Peyer's patch (tissue), 4 donors: ENCODE measurements at regions not wholly inside any gene's neighbourhood (a gene's known extent, or its start where the extent isn't known, plus 50 kb on each side); places are given as distances from the start of the nearest gene placed in this dataset.

Source experiments
- DNase-seq, 3 donors: peaks; one replicate each; pipeline ENCODE4 v3.0.0-alpha.2; 2017 to 2019
- H3K27ac ChIP-seq, 4 donors: fragments of 200-600 bp; sonication (generic); one replicate each; pipeline ENCODE4 v1.5.1; 2016 to 2019
- H3K27me3 ChIP-seq, 2 donors: fragments of 200-600 bp; sonication (generic); one replicate each; pipeline ENCODE4 v1.5.1; 2019
- H3K36me3 ChIP-seq, 3 donors: fragments of 200-600 bp; sonication (generic); one replicate each; pipeline ENCODE4 v1.5.1; 2016 to 2019
- H3K4me1 ChIP-seq, 4 donors: fragments of 200-600 bp; sonication (generic); one replicate each; pipeline ENCODE4 v1.5.1; 2016 to 2019
- H3K4me3 ChIP-seq, 4 donors: fragments of 200-600 bp; sonication (generic); 1 replicate in 3 of 4; 2 replicates in 1 of 4; pipeline ENCODE4 v1.5.1; 2016 to 2019; ENCODE audit warnings: mild to moderate bottlenecking in 1 of 4
- H3K9me3 ChIP-seq, 4 donors: fragments of 200-600 bp; sonication (generic); one replicate each; pipeline ENCODE4 v1.5.1; 2016 to 2019; ENCODE audit warnings: mild to moderate bottlenecking in 1 of 4
- CTCF ChIP-seq, 6 experiments: fragments of 450-650 bp in 4 of 6; fragments of 200-600 bp in 2 of 6; sonication (generic) in 1 of 6; IDR thresholded peaks; one replicate each; pipeline ENCODE4 v1.5.1; 2017 to 2019; ENCODE audit warnings: antibody characterized with exemption in 6 of 6, mild to moderate bottlenecking in 3 of 6, moderate library complexity in 1 of 6
- POLR2A ChIP-seq, 2 donors: fragments of 450-650 bp; IDR thresholded peaks; one replicate each; pipeline ENCODE4 v1.5.1; 2017; ENCODE audit warnings: antibody characterized with exemption in 2 of 2, mild to moderate bottlenecking in 2 of 2, moderate library complexity in 2 of 2

DNA sequence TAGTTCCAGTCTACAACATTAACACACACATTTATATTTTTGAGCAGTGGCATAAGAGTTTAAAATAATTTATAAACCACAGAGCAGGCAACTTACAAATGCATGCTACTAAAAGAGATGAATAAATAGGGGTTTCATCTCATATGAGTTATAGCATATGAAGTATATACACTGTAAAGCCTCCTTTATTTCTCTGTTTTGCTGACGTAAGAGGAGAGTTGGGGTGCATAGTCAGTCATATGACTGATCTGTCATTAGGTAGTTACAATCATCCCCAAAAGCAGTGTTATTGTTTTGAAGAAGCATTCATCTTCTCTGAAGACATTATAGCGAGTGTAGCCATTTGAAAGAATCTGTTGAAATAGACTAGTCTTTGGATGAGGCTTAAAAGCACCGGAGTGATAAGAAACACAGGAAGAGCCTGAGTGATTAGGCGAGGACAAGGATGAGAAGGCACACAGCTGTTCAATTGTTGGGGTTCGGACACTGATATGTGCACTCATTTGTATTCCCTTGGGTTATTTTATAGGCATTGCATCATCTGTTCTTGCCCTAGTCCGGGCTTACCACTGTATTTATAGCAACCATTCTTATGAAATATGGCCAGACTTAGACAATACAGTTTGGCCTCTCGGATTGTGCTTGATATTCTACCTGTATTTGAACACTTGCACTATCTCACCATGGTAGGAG is 325.7 kb downstream of the SAMD5 start:
- TF ChIP-seq POLR2A (IDR thresholded peaks at IDR 0.05) (no peak), CTCF (IDR thresholded peaks at IDR 0.05) (no peak)
- Histone ChIP-seq H3K4me3 (no peak overlapping the region), H3K9me3 (no peaks in the 10 kb centered on the region), H3K27ac (no peak overlapping the region), H3K4me1 (no peaks in the 10 kb centered on the region), H3K36me3 (no peaks in the 10 kb centered on the region), H3K27me3 (no peaks in the 10 kb centered on the region)
- no peak for DNase-seq

- Histone ChIP-seq H3K27ac (no peak overlapping the region), H3K36me3 (no peaks in the 10 kb centered on the region), H3K4me1 (no peaks in the 10 kb centered on the region), H3K27me3 (no peaks in the 10 kb centered on the region), H3K4me3 (no peak overlapping the region), H3K9me3 (no peaks in the 10 kb centered on the region)
- no peak for TF ChIP-seq CTCF (IDR thresholded peaks at IDR 0.05)
- no peak for TF ChIP-seq POLR2A (IDR thresholded peaks at IDR 0.05)
- DNase-seq: no peak
Measured at GRCh38 chr6:147837540-147837939, 329.1 kb downstream of the SAMD5 start.

DNA sequence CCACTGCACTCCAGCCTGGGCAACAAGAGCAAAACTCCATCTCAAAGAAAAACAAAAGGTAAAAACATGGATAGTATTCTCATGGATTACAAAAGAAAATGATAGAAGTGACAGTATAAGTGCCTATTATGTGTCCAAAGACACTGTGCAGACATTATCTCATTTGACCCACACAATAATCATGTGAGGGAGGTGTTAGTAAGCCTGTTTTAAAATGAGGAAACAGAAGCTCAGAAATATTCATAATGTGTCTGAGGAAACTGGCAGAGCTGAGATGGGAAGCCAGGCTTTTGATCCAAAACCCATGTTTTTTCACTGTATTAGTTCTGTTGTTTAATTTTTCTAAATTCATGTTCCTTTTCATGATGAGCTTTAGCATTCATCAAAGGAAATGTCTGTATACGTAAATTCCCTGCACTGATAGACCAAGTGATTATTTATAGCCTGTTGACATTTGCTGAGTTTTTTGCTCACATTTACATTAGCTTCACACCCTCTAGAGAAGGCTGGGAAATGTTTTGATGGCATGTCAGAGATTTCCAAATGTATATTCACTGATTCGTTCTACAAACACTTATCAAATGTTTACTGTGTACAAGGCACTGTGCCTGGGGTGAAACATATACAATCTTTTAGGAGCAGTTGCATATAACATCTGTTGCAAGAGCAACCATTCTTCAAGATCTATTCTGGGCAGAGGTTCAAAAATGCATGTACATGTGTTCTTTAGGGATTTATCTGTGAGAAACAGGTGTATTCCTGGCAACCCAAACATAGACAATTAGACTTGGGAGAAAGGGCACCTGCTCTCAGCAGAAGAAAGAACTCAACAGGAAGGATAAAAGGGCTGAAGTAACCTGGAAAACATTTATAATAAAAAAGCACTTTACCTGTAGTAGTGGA is 331.5 kb downstream of the SAMD5 start:
- Histone ChIP-seq H3K27ac (no peak overlapping the region), H3K36me3 (no peaks in the 10 kb centered on the region)
- no peak for DNase-seq

GRCh38 chr6:147841547-147842148 is 333.2 kb downstream of the SAMD5 start:
- Histone ChIP-seq H3K4me1 (no peaks in the 10 kb centered on the region), H3K27me3 (no peaks in the 10 kb centered on the region), H3K27ac (no peak overlapping the region), H3K4me3 (no peak overlapping the region), H3K36me3 (no peaks in the 10 kb centered on the region), H3K9me3 (no peaks in the 10 kb centered on the region)
- DNase-seq: no peak
- TF ChIP-seq POLR2A (IDR thresholded peaks at IDR 0.05): no peak
- no peak for TF ChIP-seq CTCF (IDR thresholded peaks at IDR 0.05)

More for the DNA sequence above, 331.5 kb downstream of the SAMD5 start:
- H3K27me3 ChIP-seq: no peaks in the 10 kb centered on the region
- TF ChIP-seq POLR2A (IDR thresholded peaks at IDR 0.05): no peak
- TF ChIP-seq CTCF (IDR thresholded peaks at IDR 0.05): no peak
- H3K4me1 ChIP-seq: no peaks in the 10 kb centered on the region
- no peaks in the 10 kb centered on the region for H3K9me3 ChIP-seq
- no peak overlapping the region for H3K4me3 ChIP-seq

DNA sequence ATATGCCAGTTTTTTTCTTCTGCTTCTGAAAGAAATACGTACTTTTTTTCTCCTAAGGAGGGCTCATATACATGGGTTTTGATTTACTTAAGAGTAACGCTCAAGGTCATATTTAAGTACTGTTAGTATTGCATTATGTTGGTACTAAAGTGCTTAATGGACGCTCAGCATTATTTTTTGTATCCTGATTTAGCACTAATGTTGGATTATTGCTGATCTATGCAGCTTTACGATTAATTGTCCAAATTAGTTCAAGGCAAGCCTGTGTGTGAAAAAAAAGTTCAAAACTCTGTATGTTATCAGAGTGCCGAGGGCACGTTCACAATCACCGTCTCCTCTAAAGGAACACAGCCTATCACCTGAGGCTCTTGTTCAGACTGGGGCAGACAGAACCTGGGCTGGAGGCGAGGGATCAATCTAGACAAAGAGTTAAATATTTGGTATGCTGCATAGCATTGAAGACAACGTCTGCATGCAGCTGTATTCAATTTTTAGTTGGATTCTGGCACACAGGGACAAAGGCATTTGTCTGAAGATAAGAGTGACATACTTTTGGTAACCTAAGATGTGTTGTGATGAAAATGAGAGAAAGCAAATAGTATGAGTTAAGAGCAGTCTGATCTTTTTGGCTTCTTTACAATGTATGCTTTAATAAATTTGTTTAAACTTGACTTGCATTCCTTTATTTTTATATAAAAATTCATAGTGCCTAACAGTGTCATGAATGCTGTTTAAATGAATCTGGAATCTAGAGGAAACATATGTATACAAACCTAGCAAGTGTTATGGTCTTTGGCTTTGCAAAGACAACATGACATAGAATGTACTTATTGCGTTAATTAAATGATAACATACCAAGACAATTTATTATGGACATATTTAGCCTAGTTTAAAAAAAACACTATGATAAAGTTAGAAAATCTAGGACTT is 341.2 kb downstream of the SAMD5 start:
- no peak for DNase-seq
- Histone ChIP-seq H3K27ac (no peak overlapping the region), H3K27me3 (no peaks in the 10 kb centered on the region), H3K4me1 (no peaks in the 10 kb centered on the region), H3K4me3 (no peak overlapping the region), H3K36me3 (no peaks in the 10 kb centered on the region), H3K9me3 (no peaks in the 10 kb centered on the region)
- TF ChIP-seq CTCF (IDR thresholded peaks at IDR 0.05) (no peak), POLR2A (IDR thresholded peaks at IDR 0.05) (no peak)
